Tibial artery (tissue), 4 donors: ENCODE measurements at regions not wholly inside any gene's neighbourhood (a gene's known extent, or its start where the extent isn't known, plus 50 kb on each side); places are given as distances from the start of the nearest gene placed in this dataset.

Experiments
- DNase-seq, 2 donors: peaks; one replicate each; pipeline ENCODE4 v3.0.0-alpha.2; 2019
- H3K27ac ChIP-seq, 2 donors: fragments of 200-600 bp; sonication (generic) in 1 of 2; 1 replicate in 1 of 2; 2 replicates in 1 of 2; pipeline ENCODE4 v1.5.1; 2018 to 2019; ENCODE audit warnings: mild to moderate bottlenecking in 1 of 2
- H3K27me3 ChIP-seq, 2 donors: fragments of 200-600 bp; sonication (generic) in 1 of 2; one replicate each; pipeline versions ENCODE4 v1.5.1 to v1.6.0; 2016 to 2019
- H3K36me3 ChIP-seq, 3 donors: fragments of 200-600 bp; sonication (generic) in 2 of 3; one replicate each; pipeline ENCODE4 v1.5.1; 2016 to 2019; ENCODE audit warnings: mild to moderate bottlenecking in 2 of 3
- H3K4me1 ChIP-seq, 4 donors: fragments of 200-600 bp; sonication (generic) in 2 of 4; 1 replicate in 3 of 4; 2 replicates in 1 of 4; pipeline ENCODE4 v1.5.1; 2016 to 2019
- H3K4me3 ChIP-seq, 2 donors: fragments of 200-600 bp; sonication (generic) in 1 of 2; 1 replicate in 1 of 2; 2 replicates in 1 of 2; pipeline ENCODE4 v1.5.1; 2018 to 2019; ENCODE audit warnings: mild to moderate bottlenecking in 2 of 2
- H3K9me3 ChIP-seq, 3 donors: fragments of 200-600 bp; sonication (generic) in 1 of 3; one replicate each; pipeline ENCODE4 v1.5.1; 2016 to 2019
- CTCF ChIP-seq, 2 experiments: fragments of 200-600 bp in 1 of 2; fragments of 450-650 bp in 1 of 2; IDR thresholded peaks; one replicate each; pipeline ENCODE4 v1.5.1; 2017 to 2019; ENCODE audit warnings: antibody characterized with exemption in 2 of 2, mild to moderate bottlenecking in 1 of 2, moderate library complexity in 1 of 2
- intact Hi-C: fragments of 100-400 bp; cut with DNase I; formaldehyde crosslinking; loops from one replicate; pipeline ENCODE4 v1.15.0; 2023; ENCODE audit warnings: low total_unique reads

GRCh38 chr6:23823421-23823820 lies 302.6 kb upstream of the NRSN1 start:
- H3K27me3 ChIP-seq, result no peaks in the 10 kb centered on the region
- intact Hi-C loops, result no loop called here
- H3K9me3 ChIP-seq, result no peaks in the 10 kb centered on the region
- H3K27ac ChIP-seq, result no peak overlapping the region
- no peak for TF ChIP-seq CTCF (IDR thresholded peaks at IDR 0.05)
- no peak for DNase-seq
- no peaks in the 10 kb centered on the region for H3K36me3 ChIP-seq
- no peaks in the 10 kb centered on the region for H3K4me1 ChIP-seq
- no peak overlapping the region for H3K4me3 ChIP-seq

DNA sequence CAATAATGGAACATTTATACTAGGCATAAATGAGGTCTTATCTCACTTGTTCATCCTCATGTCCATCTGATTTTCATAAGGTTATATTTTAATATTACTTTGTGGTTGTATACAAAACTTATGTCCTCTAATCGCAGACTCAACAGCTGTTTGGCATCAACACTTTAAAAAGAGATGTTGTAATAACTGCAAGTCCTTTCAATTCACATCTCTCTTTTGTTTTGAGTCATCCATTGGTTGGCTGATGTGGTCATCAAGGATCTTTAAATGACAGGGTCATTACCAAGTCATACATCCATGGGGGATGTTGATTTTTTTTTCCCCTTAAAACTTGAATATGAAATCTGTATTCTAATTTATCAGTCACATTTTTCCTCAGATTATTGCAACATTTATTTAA lies 299.4 kb upstream of the NRSN1 start:
- no peaks in the 10 kb centered on the region for H3K9me3 ChIP-seq
- no peaks in the 10 kb centered on the region for H3K27me3 ChIP-seq
- no peak overlapping the region for H3K4me3 ChIP-seq
- no peak overlapping the region for H3K27ac ChIP-seq
- no peak for DNase-seq
- H3K36me3 ChIP-seq, result no peaks in the 10 kb centered on the region
- TF ChIP-seq CTCF (IDR thresholded peaks at IDR 0.05), result no peak
- intact Hi-C loops, result no loop called here
- no peaks in the 10 kb centered on the region for H3K4me1 ChIP-seq

DNA sequence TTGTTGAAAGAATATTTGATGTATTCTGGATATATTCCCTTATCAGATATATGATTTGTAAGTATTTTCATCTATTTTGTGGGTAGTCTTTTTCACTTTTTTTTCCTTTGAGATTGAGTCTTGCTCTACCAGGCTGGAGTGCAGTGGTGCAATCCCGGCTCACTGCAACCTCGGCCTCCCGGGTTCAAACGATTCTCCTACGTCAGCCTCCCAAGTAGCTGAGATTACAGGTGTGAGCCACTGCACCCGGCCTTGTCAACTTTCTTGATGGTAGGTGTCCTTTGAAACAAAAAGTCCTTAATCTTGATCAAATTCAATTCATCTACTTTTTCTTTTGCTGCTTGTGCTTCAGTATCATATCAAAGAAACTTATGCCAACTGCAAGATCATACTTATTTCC lies 297.2 kb upstream of the NRSN1 start:
- no peaks in the 10 kb centered on the region for H3K9me3 ChIP-seq
- no peak for TF ChIP-seq CTCF (IDR thresholded peaks at IDR 0.05)
- no peaks in the 10 kb centered on the region for H3K27me3 ChIP-seq
- no peaks in the 10 kb centered on the region for H3K36me3 ChIP-seq
- intact Hi-C loops, result no loop called here
- H3K4me1 ChIP-seq, result no peaks in the 10 kb centered on the region
- H3K4me3 ChIP-seq, result no peak overlapping the region
- no peak overlapping the region for H3K27ac ChIP-seq
- no peak for DNase-seq

DNA sequence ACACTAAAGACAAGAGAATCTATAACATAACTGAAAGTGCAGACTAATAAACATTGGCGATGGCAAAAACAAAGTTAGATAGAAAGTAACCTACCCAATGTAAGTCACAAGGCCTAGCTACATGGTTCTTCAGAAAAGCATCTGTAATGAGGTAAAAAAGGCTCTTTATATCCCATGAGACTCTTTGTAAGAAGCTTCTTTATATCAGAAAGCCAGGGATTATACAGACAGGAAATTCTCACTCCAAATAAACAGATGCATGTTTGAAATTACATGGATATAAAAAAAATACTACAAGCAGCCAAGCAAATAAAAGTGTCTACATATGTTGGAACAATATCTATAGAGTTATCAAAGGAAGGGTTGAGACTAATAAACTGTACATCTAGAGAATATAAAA lies 284.9 kb upstream of the NRSN1 start:
- Histone ChIP-seq H3K27ac (no peak overlapping the region), H3K27me3 (no peaks in the 10 kb centered on the region), H3K9me3 (no peaks in the 10 kb centered on the region), H3K36me3 (no peaks in the 10 kb centered on the region), H3K4me3 (no peak overlapping the region), H3K4me1 (no peaks in the 10 kb centered on the region)
- no peak for TF ChIP-seq CTCF (IDR thresholded peaks at IDR 0.05)
- no peak for DNase-seq
- intact Hi-C loops, result no loop called here

GRCh38 chr6:23842760-23843159 lies 283.3 kb upstream of the NRSN1 start:
- H3K4me3 ChIP-seq, result no peak overlapping the region

More at GRCh38 chr6:23842760-23843159, 283.3 kb upstream of the NRSN1 start:
- DNase-seq, result no peak
- no peak for TF ChIP-seq CTCF (IDR thresholded peaks at IDR 0.05)
- no peaks in the 10 kb centered on the region for H3K4me1 ChIP-seq
- intact Hi-C loops, result no loop called here
- H3K36me3 ChIP-seq, result no peaks in the 10 kb centered on the region
- H3K27me3 ChIP-seq, result no peaks in the 10 kb centered on the region
- H3K27ac ChIP-seq, result no peak overlapping the region
- no peaks in the 10 kb centered on the region for H3K9me3 ChIP-seq
